ENCODE measurements at regions not wholly inside any gene's neighbourhood (a gene's known extent, or its start where the extent isn't known, plus 50 kb on each side); places are given as distances from the start of the nearest gene placed in this dataset.
A peak's percentile ranks its signal among the peaks of the same experiment; 100 is the strongest.

DNA sequence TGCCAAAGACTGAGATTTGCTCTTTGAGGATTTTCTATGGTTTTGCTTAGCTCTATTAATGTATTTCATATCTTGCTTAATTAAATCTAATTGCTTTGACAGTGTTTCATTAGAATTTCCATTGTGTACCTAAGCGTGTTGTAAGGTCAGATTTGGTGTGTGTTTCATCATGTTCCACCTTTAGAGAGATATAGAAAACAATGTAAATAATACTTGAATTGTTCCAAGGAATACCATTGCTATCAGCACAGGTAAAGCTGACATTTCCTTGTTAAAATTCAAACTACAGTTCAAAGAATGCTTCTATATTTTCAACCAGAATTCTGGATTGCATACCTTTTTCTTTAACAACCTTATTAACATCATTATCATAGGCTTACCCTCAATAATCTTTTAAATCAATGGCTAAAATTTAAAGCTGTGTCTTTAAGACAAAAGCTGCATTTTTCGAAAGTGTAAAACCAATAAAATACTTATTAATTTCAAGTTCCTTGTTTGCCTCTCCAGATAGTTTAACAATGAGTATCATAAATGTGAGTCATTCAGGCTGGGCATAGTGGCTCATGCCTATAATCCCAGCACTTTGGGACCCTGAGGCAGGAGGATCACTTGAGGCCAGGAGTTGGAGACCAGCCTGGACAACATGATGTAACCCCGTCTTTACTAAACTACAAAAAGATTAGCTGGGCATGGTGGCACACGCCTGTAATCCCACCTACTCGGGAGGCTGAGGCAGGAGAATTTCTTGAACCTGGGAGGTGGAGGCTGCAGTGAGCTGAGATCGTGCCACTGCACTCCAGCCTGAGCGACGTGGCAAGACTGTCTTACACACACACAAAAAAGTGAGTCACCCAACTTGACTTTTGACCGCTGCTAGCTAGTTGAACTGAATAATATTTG is 188.0 kb upstream of the PKDCC start:
- 41 to 64% methylated on average over 9 of the region's 9 CpGs for WGBS, 2 donors

GRCh38 chr2:41863062-41863461 is 184.8 kb upstream of the PKDCC start:
- H3K27me3 ChIP-seq = peaks cover 0 to 20% (median 0%) of the 10 kb centered on the region in 4 donors
- TF ChIP-seq POLR2A (IDR thresholded peaks at IDR 0.05) (no peak), CTCF (IDR thresholded peaks at IDR 0.05) (no peak)
- intact Hi-C loops (cut with DNase I) = no loop called here
- WGBS, 2 donors = 82 to 90% methylated on average over 2 of the region's 2 CpGs
- H3K36me3 ChIP-seq = no peaks in the 10 kb centered on the region
- H3K4me1 ChIP-seq = peaks cover 0 to 7% (median 0%) of the 10 kb centered on the region in 3 donors
- no peak for DNase-seq
- H3K27ac ChIP-seq = no peak overlapping the region
- no peak overlapping the region for H3K4me3 ChIP-seq
- no peaks in the 10 kb centered on the region for H3K9me3 ChIP-seq

More for the DNA sequence above, 188.0 kb upstream of the PKDCC start:
- no peaks in the 10 kb centered on the region for H3K9me3 ChIP-seq
- no peak overlapping the region for H3K27ac ChIP-seq
- TF ChIP-seq POLR2A (IDR thresholded peaks at IDR 0.05) (no peak), CTCF (IDR thresholded peaks at IDR 0.05) (no peak)
- H3K4me3 ChIP-seq = no peak overlapping the region
- H3K4me1 ChIP-seq = peaks cover 0 to 7% (median 0%) of the 10 kb centered on the region in 3 donors
- H3K36me3 ChIP-seq = no peaks in the 10 kb centered on the region
- no peak for DNase-seq
- intact Hi-C loops (cut with DNase I) = no loop called here
- H3K27me3 ChIP-seq = peaks cover 0 to 17% (median 0%) of the 10 kb centered on the region in 4 donors

DNA sequence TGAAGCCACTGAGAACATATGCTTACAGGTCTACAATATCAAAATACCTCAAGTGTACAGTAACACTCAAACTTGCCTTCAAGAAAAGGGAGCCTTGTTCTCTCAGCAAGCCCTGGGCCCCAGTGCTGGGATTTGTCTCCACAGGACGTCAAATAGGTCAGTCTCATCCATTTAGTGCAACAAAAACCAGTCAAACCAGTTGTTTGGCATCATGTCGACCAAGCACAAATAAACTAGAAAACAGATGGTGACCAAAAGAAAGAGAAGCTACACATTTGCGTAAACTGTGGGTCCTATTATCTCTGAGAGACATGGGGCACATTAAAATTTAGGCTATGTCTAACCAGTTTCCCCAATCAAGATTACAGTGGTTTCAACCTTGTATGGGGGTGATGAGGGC is 182.6 kb upstream of the PKDCC start:
- Histone ChIP-seq H3K4me1 (peaks cover 0 to 4% (median 0%) of the 10 kb centered on the region in 3 donors), H3K27ac (no peak overlapping the region), H3K4me3 (no peak overlapping the region), H3K9me3 (no peaks in the 10 kb centered on the region), H3K27me3 (peaks cover 0 to 24% (median 0%) of the 10 kb centered on the region in 4 donors), H3K36me3 (no peaks in the 10 kb centered on the region)
- 68 to 72% methylated on average over 3 of the region's 3 CpGs for whole genome bisulfite sequencing, 2 donors
- intact Hi-C loops (cut with DNase I) = no loop called here
- TF ChIP-seq CTCF (IDR thresholded peaks at IDR 0.05) (no peak), POLR2A (IDR thresholded peaks at IDR 0.05) (no peak)
- DNase-seq = no peak

GRCh38 chr2:41867553-41867952 is 180.3 kb upstream of the PKDCC start:
- intact Hi-C loops (cut with DNase I) = no loop called here
- peaks cover 0 to 21% (median 0%) of the 10 kb centered on the region in 4 donors for H3K27me3 ChIP-seq
- H3K4me3 ChIP-seq = no peak overlapping the region
- 55 to 65% methylated on average over 3 of the region's 3 CpGs for WGBS, 2 donors
- no peaks in the 10 kb centered on the region for H3K36me3 ChIP-seq
- no peaks in the 10 kb centered on the region for H3K9me3 ChIP-seq
- no peak for TF ChIP-seq POLR2A (IDR thresholded peaks at IDR 0.05)
- TF ChIP-seq CTCF (IDR thresholded peaks at IDR 0.05) = no peak
- no peak for DNase-seq
- peaks cover 0 to 4% (median 0%) of the 10 kb centered on the region in 3 donors for H3K4me1 ChIP-seq
- H3K27ac ChIP-seq = no peak overlapping the region

DNA sequence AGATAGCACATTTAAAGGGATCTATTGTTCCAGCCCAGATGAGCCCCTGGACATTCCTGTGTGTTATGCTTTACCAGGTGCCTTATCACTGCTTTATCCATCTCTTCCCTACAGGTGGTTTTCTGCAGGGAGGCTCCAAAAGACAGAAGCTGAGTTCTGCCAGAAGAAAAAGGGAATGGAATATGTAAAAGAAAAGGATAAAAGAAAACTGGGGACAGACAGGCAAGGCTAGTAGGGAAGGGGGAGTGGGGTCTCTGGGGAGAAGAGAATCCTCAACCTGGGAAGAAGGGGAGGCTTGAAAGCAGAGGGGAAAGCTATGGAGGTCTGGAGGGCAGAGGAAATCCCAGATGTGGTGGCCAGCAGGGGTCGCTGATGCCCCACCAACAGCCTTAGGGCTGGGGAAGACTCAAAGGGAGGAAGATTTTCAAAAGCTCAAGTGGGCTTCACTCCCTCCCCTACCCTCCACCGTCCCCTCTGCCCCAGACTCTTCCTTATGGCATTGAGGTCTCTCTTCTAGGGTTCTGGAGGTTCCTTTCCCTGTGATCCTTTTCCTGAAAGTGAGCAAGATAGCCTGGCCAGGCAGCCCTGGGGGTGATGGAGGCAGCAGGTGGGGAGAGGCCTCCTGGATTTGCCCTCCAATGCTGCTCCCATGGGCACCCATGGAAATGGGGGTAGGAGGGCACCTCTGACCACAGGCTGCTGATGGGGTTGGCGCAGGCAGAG is 178.1 kb upstream of the PKDCC start:
- peaks cover 0 to 4% (median 0%) of the 10 kb centered on the region in 3 donors for H3K4me1 ChIP-seq
- no peaks in the 10 kb centered on the region for H3K9me3 ChIP-seq
- peaks cover 0 to 10% (median 0%) of the 10 kb centered on the region in 4 donors for H3K27me3 ChIP-seq
- DNase-seq = no peak
- TF ChIP-seq CTCF (IDR thresholded peaks at IDR 0.05) (peak; percentile 74 to 84 (median 79)), POLR2A (IDR thresholded peaks at IDR 0.05) (no peak)
- intact Hi-C loops (cut with DNase I) = loop anchor here (5.0 kb wide), 1 partner anchor 218 kb away; no protein-coding TSS in a partner anchor
- WGBS, 2 donors = 0% methylated on average over 2 of the region's 3 CpGs
- H3K36me3 ChIP-seq = no peaks in the 10 kb centered on the region
- H3K27ac ChIP-seq = no peak overlapping the region
- no peak overlapping the region for H3K4me3 ChIP-seq

Data from esophagus squamous epithelium (tissue), 5 donors.